IPS-NIHi11 (cell line): ENCODE measurements at regions not wholly inside any gene's neighbourhood (a gene's known extent, or its start where the extent isn't known, plus 50 kb on each side); places are given as distances from the start of the nearest gene placed in this dataset.

Experiments used
- DNase-seq: peaks from one replicate; pipeline ENCODE4 v3.0.0; 2012; ENCODE audit warnings: mixed read lengths, low spot score

- DNase-seq = no peak
Measured at GRCh38 chr21:26412885-26413284, 160.2 kb downstream of the CYYR1 start.

DNA sequence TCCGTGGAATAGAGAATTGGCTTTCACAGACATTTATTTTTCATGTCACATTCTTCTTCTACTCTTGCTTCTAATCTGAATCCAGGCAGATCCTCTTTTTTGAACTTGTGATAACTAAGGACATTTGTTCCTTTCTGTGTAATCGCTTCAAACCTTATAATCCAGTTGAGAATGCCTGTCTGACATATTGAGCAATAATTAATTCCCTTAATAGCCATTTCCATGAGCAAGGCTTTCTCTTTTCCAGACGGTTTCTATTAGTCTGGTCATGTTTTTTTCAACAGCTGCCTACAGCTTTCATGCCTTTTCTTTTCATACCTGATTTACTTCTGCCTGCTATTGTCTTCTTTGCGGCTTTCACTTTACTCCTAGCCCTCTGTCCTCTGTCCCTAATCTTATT lies 163.4 kb downstream of the CYYR1 start:
- DNase-seq = no peak

DNA sequence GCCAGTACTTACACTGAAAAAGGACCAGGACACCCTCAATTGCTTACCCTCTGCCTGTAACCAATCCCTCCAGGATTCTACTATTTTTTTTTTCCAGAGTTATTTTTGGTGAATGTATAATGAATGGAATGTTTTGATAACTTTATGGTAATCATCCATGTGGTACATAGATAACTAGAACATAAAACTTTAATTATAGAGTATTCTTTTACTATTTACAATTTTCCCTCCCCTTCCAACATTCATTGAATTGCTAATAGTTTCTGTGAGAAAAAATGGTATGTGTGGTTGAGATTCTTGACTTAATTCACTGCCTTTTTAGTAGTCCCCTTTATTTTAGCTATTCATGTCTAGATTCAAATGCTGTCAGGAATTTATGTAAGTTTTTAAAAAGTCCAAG lies 164.6 kb downstream of the CYYR1 start:
- no peak for DNase-seq

DNA sequence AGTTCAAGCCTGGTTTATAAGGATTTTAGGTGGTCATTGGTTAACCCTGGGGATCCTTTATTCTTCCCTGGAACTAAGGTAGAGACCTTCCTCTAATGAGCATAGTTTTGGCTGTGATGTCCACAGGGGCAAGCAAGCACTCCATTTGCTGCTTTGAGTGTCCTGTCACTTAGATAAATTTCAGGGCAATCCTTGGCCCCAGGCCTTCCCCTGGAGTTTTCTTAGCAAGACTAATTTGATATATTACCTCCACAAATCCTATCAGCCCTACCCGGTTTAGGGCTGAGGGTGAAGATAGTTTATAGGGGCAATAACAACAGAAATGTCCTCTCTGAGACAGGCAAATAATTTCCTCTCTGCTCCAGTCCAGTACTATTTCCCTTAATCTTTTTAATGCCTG lies 166.6 kb downstream of the CYYR1 start:
- DNase-seq = no peak

DNA sequence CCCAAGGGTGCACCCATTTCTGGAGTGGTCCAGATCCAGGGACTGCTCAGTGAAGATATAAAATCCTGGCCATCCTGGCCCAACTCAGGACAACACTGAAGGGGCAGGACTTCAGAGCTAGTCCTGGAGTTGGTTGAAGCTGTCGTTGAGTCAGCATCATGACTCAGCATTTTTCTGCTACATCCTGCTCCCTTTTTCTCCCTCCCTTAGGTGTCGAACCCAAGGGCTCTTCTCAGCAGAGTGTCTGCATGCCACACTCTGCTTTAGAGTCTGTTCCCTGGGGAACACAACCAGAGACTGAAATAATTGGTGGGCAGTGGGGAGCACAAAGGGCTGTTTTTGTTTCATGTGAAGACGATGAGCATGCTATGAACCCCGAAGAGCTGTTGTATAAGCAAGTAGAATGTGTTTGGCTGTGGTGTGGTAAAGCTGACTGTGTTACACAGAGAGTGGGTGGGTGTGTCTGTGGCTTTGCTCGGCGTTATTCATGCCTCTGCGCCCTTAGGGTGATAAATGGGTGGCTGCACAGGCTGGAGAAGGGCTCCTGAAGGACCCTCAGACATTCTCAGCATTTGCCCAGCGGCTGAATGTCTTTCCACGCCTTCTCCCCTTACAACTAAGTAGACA lies 167.2 kb downstream of the CYYR1 start:
- DNase-seq = peak; percentile 39

GRCh38 chr21:26405071-26405470 lies 168.0 kb downstream of the CYYR1 start:
- DNase-seq = no peak

DNA sequence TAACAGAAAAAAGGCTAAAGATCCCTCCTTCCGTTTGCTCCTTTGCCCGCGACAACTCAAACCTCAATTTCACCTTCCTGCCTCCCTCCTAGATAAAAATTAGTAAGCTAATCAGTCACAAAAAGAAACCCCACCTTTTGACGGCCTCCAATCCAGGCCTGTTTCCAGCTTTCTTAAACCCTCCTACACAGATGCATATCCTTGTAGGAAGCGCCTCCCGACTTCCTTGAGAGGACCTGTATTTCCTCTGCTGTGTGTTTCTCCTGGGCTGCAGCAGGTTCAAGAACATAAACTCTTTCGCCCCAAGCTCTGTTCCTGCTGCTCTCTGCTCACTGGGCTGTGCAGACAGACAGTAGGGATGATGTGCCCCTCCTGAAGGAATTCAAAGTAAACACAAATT lies 168.8 kb downstream of the CYYR1 start:
- no peak for DNase-seq

GRCh38 chr21:26403321-26403720 lies 169.8 kb downstream of the CYYR1 start:
- DNase-seq = no peak

DNA sequence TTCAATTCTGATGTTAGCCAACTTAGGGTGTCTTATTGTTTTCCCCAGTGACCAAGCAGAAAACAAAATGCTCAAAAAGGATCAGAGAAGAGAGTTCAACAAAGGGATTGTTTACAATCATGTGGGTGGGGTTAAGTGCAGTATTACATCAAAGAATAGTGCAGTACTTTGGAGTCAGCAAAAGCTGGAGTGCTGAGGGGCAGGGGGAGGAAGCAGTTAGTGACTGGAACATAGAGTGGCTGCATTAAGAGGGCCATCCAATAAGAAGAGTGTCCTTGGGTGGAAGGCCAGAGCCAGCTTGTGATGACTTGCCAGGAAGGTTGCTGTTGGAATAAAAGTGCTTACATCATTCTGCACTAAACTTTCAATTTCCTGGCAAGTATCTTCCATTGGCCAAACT lies 175.5 kb downstream of the CYYR1 start:
- no peak for DNase-seq

DNA sequence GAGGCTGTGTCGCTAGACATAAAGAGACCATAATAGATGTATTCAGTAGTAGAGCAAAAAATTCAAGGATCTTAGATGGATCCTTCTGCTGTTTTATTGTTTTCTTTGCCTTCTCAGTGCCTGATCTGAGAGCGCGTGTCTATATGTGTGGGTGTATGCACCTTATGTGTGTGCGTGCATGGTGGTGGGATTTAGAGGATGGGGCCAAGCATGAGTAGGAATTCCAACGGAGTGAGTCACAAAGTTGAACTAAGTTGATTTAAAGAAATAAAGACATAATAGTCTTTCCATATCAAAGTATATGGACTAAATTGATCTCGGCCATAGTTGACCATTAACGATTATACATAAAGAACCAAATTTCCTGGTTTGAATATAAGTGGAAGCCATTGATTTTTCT lies 178.7 kb downstream of the CYYR1 start:
- DNase-seq = no peak

- DNase-seq = no peak
Measured at GRCh38 chr21:26391166-26391565, 181.9 kb downstream of the CYYR1 start.

GRCh38 chr21:26389971-26390641 lies 183.0 kb downstream of the CYYR1 start:
- DNase-seq = no peak

- no peak for DNase-seq
Measured at GRCh38 chr21:26388731-26389231, 184.3 kb downstream of the CYYR1 start.

DNA sequence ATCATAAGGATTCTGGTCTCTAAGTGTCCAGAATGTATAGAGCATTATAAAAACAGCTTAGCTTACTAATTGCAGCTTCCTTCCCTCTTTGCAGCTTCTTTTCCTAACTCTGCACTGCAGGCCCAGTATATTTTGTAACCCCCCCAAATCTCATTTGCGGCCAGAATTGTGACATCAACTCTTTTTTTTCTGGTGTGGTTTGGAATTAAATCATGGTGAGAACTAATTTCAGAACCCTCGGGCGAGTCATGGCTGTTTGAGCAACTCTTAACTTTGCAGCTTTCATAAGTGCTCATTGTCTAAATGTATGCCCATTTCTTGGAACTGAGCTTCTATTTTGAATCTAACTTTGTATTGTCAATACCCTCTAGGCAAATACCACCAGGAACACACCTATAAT lies 187.4 kb downstream of the CYYR1 start:
- DNase-seq = no peak

GRCh38 chr21:26379561-26379960 lies 193.5 kb downstream of the CYYR1 start:
- DNase-seq = no peak

DNA sequence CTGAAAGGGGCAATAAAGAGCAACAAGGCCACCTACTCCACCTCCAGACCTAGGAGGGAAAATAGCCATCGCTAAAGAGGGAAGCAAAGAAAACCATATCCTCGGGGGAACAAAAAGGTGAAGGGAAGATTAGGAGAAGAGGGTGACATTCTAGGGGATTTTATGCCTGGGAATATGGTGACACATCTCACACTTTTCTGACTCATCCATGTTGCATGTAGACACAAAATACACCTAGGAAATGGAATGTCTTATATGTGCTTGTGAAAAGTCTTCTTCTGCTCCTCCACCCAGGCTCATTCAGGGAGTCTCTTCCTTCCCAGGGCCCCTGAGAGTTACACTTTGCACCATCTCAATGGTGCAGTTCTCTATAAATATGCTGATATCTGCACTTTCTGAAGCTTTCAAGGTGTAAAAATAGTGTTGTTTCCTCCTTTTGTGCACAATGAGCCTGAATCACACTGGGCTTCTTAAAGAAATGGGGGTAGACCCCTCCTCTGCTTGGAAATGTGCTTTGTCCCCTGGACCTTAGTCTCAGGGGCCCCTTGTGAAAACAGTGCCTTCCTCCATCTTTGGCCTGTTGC lies 195.9 kb downstream of the CYYR1 start:
- no peak for DNase-seq

DNA sequence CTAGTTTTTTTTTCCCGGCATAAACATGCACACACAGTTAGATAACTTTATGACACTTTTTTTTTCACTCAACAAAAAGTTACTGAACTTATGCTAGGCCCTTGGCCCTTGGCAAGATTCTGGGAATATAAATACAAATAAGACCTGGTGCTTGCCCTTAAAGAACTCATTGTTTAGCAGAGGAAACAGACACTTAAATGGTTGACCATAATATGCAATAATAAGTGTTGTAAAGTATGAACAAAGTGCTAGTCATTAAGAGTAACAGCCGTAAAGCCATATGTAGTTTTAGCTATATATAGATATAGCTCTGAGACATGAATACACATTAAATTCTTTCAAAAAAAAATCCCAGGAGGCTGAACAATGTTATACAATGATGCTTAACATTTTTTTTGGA lies 198.3 kb downstream of the CYYR1 start:
- DNase-seq = no peak

- no peak for DNase-seq
Measured at GRCh38 chr21:26368591-26369320, 198.2 kb upstream of the APP start.

GRCh38 chr21:26366781-26367180 lies 196.2 kb upstream of the APP start:
- DNase-seq = no peak

DNA sequence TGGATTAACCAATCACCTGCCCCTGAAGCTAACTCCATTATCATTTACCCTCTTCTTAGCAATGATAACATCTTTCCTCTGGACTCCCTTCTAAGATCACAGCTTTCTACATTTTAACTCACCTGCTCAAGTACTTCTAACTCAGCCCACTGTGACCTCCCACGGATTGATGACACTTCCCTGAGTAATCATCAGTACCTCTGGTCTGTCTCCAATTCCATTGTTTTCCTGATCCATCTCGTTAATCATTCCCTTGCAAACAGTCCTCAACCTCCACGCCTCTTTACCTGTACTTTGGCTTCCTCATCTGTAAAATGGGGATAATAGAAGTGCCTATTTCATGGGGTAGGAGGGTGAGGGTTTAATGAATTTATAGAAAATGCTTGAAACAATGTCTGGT lies 195.3 kb upstream of the APP start:
- no peak for DNase-seq

DNA sequence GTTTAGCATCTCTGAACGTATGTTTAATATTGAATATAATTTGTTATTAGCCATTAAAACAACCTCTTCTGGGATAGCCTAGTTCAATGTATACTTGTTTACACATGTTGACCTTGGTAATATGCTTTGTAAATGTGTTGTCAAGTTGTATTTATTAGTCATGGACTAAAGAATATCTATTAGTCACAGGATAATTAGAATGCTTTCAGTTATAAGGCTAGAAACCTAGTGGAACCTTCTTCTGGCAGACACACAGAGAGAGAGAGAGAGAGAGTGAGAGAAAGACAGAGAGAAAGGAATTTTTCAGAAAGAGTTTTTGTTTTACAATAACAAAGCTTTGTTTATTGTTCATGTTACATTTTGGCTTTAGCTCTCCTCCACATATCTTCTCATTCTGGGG lies 181.1 kb upstream of the APP start:
- no peak for DNase-seq

GRCh38 chr21:26332867-26333266 lies 162.3 kb upstream of the APP start:
- no peak for DNase-seq
